Myocyte (in vitro differentiated cells): ENCODE measurements at regions not wholly inside any gene's neighbourhood (a gene's known extent, or its start where the extent isn't known, plus 50 kb on each side); places are given as distances from the start of the nearest gene placed in this dataset.
"Not testable (repeated sequence)": the region's sequence is repeated elsewhere in the genome, so short reads cannot be mapped to it uniquely, and the experiment has no call there.

ENCODE experiments used
- DNase-seq: peaks from one replicate; pipeline ENCODE4 v3.0.0-alpha.2; 2012; ENCODE audit warnings: low read depth

GRCh38 chr7:150046290-150047194 lies 172.8 kb downstream of the ATP6V0E2 start:
- DNase-seq, result not testable (repeated sequence)

- DNase-seq, result not testable (repeated sequence)
Measured at GRCh38 chr7:150047329-150047728, 173.6 kb downstream of the ATP6V0E2 start.

- DNase-seq, result not testable (repeated sequence)
Measured at GRCh38 chr7:150047772-150048171, 174.0 kb downstream of the ATP6V0E2 start.

- DNase-seq, result not testable (repeated sequence)
Measured at GRCh38 chr7:150048244-150049011, 174.7 kb downstream of the ATP6V0E2 start.

- not testable (repeated sequence) for DNase-seq
Measured at GRCh38 chr7:150049012-150049655, 175.4 kb downstream of the ATP6V0E2 start.

GRCh38 chr7:150053396-150053795 lies 179.6 kb downstream of the ATP6V0E2 start:
- DNase-seq, result peak; percentile 56

- DNase-seq, result peak; percentile 21
Measured at GRCh38 chr7:150054242-150054641, 180.5 kb downstream of the ATP6V0E2 start.

GRCh38 chr7:150060259-150061221 lies 186.8 kb downstream of the ATP6V0E2 start:
- DNase-seq, result not testable (repeated sequence)

GRCh38 chr7:150063195-150063594 lies 189.4 kb downstream of the ATP6V0E2 start:
- peak; percentile 46 for DNase-seq

GRCh38 chr7:150069555-150070313 lies 196.0 kb downstream of the ATP6V0E2 start:
- DNase-seq, result peak; percentile 79

- DNase-seq, result peak; percentile 13
Measured at GRCh38 chr7:150077543-150077942, 203.8 kb downstream of the ATP6V0E2 start.

GRCh38 chr7:150081865-150082264 lies 208.1 kb downstream of the ATP6V0E2 start:
- DNase-seq, result not testable (repeated sequence)

GRCh38 chr7:150084724-150085123 lies 211.0 kb downstream of the ATP6V0E2 start:
- DNase-seq, result not testable (repeated sequence)

GRCh38 chr7:150087478-150087877 lies 213.7 kb downstream of the ATP6V0E2 start:
- peak; percentile 6 for DNase-seq

GRCh38 chr7:150089139-150089538 lies 215.4 kb downstream of the ATP6V0E2 start:
- not testable (repeated sequence) for DNase-seq

- not testable (repeated sequence) for DNase-seq
Measured at GRCh38 chr7:150090776-150091175, 217.0 kb downstream of the ATP6V0E2 start.

- DNase-seq, result peak; percentile 22
Measured at GRCh38 chr7:150093897-150094296, 220.1 kb downstream of the ATP6V0E2 start.

- DNase-seq, result not testable (repeated sequence)
Measured at GRCh38 chr7:150096213-150096994, 222.6 kb downstream of the ATP6V0E2 start.

- DNase-seq, result not testable (repeated sequence)
Measured at GRCh38 chr7:150098592-150098991, 224.6 kb upstream of the LRRC61 start.
